Tibial artery (tissue), 4 donors: ENCODE measurements at regions not wholly inside any gene's neighbourhood (a gene's known extent, or its start where the extent isn't known, plus 50 kb on each side); places are given as distances from the start of the nearest gene placed in this dataset.

Experiments
- DNase-seq, 2 donors: peaks; one replicate each; pipeline ENCODE4 v3.0.0-alpha.2; 2019
- H3K27ac ChIP-seq, 2 donors: fragments of 200-600 bp; sonication (generic) in 1 of 2; 1 replicate in 1 of 2; 2 replicates in 1 of 2; pipeline ENCODE4 v1.5.1; 2018 to 2019; ENCODE audit warnings: mild to moderate bottlenecking in 1 of 2
- H3K27me3 ChIP-seq, 2 donors: fragments of 200-600 bp; sonication (generic) in 1 of 2; one replicate each; pipeline versions ENCODE4 v1.5.1 to v1.6.0; 2016 to 2019
- H3K36me3 ChIP-seq, 3 donors: fragments of 200-600 bp; sonication (generic) in 2 of 3; one replicate each; pipeline ENCODE4 v1.5.1; 2016 to 2019; ENCODE audit warnings: mild to moderate bottlenecking in 2 of 3
- H3K4me1 ChIP-seq, 4 donors: fragments of 200-600 bp; sonication (generic) in 2 of 4; 1 replicate in 3 of 4; 2 replicates in 1 of 4; pipeline ENCODE4 v1.5.1; 2016 to 2019
- H3K4me3 ChIP-seq, 2 donors: fragments of 200-600 bp; sonication (generic) in 1 of 2; 1 replicate in 1 of 2; 2 replicates in 1 of 2; pipeline ENCODE4 v1.5.1; 2018 to 2019; ENCODE audit warnings: mild to moderate bottlenecking in 2 of 2
- H3K9me3 ChIP-seq, 3 donors: fragments of 200-600 bp; sonication (generic) in 1 of 3; one replicate each; pipeline ENCODE4 v1.5.1; 2016 to 2019
- CTCF ChIP-seq, 2 experiments: fragments of 200-600 bp in 1 of 2; fragments of 450-650 bp in 1 of 2; IDR thresholded peaks; one replicate each; pipeline ENCODE4 v1.5.1; 2017 to 2019; ENCODE audit warnings: antibody characterized with exemption in 2 of 2, mild to moderate bottlenecking in 1 of 2, moderate library complexity in 1 of 2
- intact Hi-C: fragments of 100-400 bp; cut with DNase I; formaldehyde crosslinking; loops from one replicate; pipeline ENCODE4 v1.15.0; 2023; ENCODE audit warnings: low total_unique reads

- no peak overlapping the region for H3K4me3 ChIP-seq
- H3K36me3 ChIP-seq, result no peaks in the 10 kb centered on the region
- H3K9me3 ChIP-seq, result no peaks in the 10 kb centered on the region
- no peak for DNase-seq
- H3K27ac ChIP-seq, result no peak overlapping the region
- peaks cover 0 to under 1% (median 0%) of the 10 kb centered on the region in 4 donors for H3K4me1 ChIP-seq
- H3K27me3 ChIP-seq, result no peaks in the 10 kb centered on the region
- no peak for TF ChIP-seq CTCF (IDR thresholded peaks at IDR 0.05)
- intact Hi-C loops, result no loop called here
Observed at GRCh38 chr18:4653418-4653817, 198.3 kb upstream of the DLGAP1 start.

- Histone ChIP-seq H3K9me3 (no peaks in the 10 kb centered on the region), H3K27ac (no peak overlapping the region), H3K4me3 (no peak overlapping the region), H3K4me1 (no peaks in the 10 kb centered on the region), H3K36me3 (no peaks in the 10 kb centered on the region), H3K27me3 (no peaks in the 10 kb centered on the region)
- intact Hi-C loops, result no loop called here
- DNase-seq, result no peak
- no peak for TF ChIP-seq CTCF (IDR thresholded peaks at IDR 0.05)
Observed at GRCh38 chr18:4641771-4642368, 186.8 kb upstream of the DLGAP1 start.

GRCh38 chr18:4640349-4641012 lies 185.4 kb upstream of the DLGAP1 start:
- intact Hi-C loops, result no loop called here
- no peak overlapping the region for H3K27ac ChIP-seq
- H3K4me3 ChIP-seq, result no peak overlapping the region
- DNase-seq, result no peak
- H3K9me3 ChIP-seq, result no peaks in the 10 kb centered on the region
- H3K4me1 ChIP-seq, result no peaks in the 10 kb centered on the region
- H3K36me3 ChIP-seq, result no peaks in the 10 kb centered on the region
- H3K27me3 ChIP-seq, result no peaks in the 10 kb centered on the region
- no peak for TF ChIP-seq CTCF (IDR thresholded peaks at IDR 0.05)

- Histone ChIP-seq H3K27me3 (no peaks in the 10 kb centered on the region), H3K27ac (no peak overlapping the region), H3K4me3 (no peak overlapping the region), H3K36me3 (no peaks in the 10 kb centered on the region), H3K9me3 (no peaks in the 10 kb centered on the region), H3K4me1 (no peaks in the 10 kb centered on the region)
- intact Hi-C loops, result no loop called here
- no peak for DNase-seq
- no peak for TF ChIP-seq CTCF (IDR thresholded peaks at IDR 0.05)
Observed at GRCh38 chr18:4639628-4640310, 184.7 kb upstream of the DLGAP1 start.

GRCh38 chr18:4638680-4639079 lies 183.6 kb upstream of the DLGAP1 start:
- no peak overlapping the region for H3K27ac ChIP-seq
- H3K4me1 ChIP-seq, result no peaks in the 10 kb centered on the region
- no peak for TF ChIP-seq CTCF (IDR thresholded peaks at IDR 0.05)
- intact Hi-C loops, result no loop called here
- no peaks in the 10 kb centered on the region for H3K36me3 ChIP-seq
- H3K27me3 ChIP-seq, result no peaks in the 10 kb centered on the region
- no peak for DNase-seq
- no peak overlapping the region for H3K4me3 ChIP-seq
- H3K9me3 ChIP-seq, result no peaks in the 10 kb centered on the region
